ENCODE measurements at regions not wholly inside any gene's neighbourhood (a gene's known extent, or its start where the extent isn't known, plus 50 kb on each side); places are given as distances from the start of the nearest gene placed in this dataset.

DNA sequence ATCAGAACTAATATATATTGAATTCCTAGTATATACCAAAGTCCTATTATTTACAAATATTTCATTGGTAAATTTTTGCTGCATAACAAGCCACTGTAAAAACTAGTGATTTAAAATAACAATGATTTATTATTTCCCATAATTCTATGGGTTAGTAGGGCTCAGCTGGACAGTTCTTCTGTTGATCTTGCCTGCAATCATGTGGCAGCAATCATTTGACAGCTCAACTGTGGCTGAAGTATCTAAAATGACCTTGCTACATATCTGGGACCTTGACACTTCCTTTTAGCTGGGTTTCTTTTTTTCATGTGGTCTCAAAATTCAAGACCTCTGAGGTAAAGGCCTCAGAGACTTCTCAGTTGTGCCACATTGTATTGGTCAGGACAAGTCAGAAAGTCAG is 598.5 kb upstream of the PITX2 start (continued):
- TF ChIP-seq TCF3 (IDR thresholded peaks at IDR 0.05; ENCODE audit: borderline replicate concordance, insufficient read depth, low read depth, low read length) (no peak), SMAD5 (IDR thresholded peaks at IDR 0.05; ENCODE audit: low read depth) (no peak), NR2C2 (IDR thresholded peaks at IDR 0.05; ENCODE audit: borderline replicate concordance, control insufficient read depth, insufficient read length, low read depth) (no peak), TCF7 (IDR thresholded peaks at IDR 0.05; ENCODE audit: borderline replicate concordance) (no peak), HDAC6 (IDR thresholded peaks at IDR 0.05; ENCODE audit: unreplicated experiment) (no peak), CBX5 (IDR thresholded peaks at IDR 0.05; ENCODE audit: low read depth) (no peak)
- TF ChIP-seq, protein P1, sequence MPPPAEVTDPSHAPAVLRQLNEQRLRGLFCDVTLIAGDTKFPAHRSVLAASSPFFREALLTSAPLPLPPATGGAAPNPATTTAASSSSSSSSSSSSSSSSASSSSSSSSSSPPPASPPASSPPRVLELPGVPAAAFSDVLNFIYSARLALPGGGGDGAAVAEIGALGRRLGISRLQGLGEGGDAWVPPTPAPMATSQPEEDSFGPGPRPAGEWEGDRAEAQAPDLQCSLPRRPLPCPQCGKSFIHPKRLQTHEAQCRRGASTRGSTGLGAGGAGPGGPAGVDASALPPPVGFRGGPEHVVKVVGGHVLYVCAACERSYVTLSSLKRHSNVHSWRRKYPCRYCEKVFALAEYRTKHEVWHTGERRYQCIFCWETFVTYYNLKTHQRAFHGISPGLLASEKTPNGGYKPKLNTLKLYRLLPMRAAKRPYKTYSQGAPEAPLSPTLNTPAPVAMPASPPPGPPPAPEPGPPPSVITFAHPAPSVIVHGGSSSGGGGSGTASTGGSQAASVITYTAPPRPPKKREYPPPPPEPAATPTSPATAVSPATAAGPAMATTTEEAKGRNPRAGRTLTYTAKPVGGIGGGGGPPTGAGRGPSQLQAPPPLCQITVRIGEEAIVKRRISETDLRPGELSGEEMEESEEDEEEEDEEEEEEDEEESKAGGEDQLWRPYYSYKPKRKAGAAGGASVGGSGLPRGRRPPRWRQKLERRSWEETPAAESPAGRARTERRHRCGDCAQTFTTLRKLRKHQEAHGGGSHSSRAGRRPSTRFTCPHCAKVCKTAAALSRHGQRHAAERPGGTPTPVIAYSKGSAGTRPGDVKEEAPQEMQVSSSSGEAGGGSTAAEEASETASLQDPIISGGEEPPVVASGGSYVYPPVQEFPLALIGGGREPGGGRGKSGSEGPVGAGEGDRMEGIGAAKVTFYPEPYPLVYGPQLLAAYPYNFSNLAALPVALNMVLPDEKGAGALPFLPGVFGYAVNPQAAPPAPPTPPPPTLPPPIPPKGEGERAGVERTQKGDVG (CRISPR knock-in tag; IDR thresholded peaks at IDR 0.05), result no peak
- TF ChIP-seq, protein P2, sequence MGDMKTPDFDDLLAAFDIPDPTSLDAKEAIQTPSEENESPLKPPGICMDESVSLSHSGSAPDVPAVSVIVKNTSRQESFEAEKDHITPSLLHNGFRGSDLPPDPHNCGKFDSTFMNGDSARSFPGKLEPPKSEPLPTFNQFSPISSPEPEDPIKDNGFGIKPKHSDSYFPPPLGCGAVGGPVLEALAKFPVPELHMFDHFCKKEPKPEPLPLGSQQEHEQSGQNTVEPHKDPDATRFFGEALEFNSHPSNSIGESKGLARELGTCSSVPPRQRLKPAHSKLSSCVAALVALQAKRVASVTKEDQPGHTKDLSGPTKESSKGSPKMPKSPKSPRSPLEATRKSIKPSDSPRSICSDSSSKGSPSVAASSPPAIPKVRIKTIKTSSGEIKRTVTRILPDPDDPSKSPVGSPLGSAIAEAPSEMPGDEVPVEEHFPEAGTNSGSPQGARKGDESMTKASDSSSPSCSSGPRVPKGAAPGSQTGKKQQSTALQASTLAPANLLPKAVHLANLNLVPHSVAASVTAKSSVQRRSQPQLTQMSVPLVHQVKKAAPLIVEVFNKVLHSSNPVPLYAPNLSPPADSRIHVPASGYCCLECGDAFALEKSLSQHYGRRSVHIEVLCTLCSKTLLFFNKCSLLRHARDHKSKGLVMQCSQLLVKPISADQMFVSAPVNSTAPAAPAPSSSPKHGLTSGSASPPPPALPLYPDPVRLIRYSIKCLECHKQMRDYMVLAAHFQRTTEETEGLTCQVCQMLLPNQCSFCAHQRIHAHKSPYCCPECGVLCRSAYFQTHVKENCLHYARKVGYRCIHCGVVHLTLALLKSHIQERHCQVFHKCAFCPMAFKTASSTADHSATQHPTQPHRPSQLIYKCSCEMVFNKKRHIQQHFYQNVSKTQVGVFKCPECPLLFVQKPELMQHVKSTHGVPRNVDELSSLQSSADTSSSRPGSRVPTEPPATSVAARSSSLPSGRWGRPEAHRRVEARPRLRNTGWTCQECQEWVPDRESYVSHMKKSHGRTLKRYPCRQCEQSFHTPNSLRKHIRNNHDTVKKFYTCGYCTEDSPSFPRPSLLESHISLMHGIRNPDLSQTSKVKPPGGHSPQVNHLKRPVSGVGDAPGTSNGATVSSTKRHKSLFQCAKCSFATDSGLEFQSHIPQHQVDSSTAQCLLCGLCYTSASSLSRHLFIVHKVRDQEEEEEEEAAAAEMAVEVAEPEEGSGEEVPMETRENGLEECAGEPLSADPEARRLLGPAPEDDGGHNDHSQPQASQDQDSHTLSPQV (IDR thresholded peaks at IDR 0.05), result no peak
- TF ChIP-seq, protein P3, sequence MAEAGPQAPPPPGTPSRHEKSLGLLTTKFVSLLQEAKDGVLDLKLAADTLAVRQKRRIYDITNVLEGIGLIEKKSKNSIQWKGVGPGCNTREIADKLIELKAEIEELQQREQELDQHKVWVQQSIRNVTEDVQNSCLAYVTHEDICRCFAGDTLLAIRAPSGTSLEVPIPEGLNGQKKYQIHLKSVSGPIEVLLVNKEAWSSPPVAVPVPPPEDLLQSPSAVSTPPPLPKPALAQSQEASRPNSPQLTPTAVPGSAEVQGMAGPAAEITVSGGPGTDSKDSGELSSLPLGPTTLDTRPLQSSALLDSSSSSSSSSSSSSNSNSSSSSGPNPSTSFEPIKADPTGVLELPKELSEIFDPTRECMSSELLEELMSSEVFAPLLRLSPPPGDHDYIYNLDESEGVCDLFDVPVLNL (IDR thresholded peaks at IDR 0.05; ENCODE audit: low read depth, low read length), result no peak
